ENCODE measurements at regions not wholly inside any gene's neighbourhood (a gene's known extent, or its start where the extent isn't known, plus 50 kb on each side); places are given as distances from the start of the nearest gene placed in this dataset.

DNA sequence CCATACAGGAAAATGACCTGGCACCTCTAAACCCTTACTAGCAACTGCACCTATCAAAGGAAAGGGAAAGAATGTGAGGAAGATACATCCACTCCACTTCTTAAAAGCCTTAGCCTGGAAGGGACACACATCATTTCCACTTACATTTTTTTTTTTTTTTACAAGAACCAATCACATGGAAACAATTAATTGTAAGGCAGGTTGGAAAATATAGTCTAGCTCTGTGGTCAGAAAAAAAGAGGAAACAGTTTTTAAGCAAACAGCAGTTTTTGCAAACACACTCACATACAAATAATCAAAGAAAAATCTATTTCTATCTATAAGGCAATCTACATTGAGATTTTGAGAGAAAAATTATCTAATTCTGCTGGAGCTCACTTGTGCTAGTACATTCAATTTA lies 98.9 kb upstream of the SPRED1 start:
- TF ChIP-seq, protein P1, sequence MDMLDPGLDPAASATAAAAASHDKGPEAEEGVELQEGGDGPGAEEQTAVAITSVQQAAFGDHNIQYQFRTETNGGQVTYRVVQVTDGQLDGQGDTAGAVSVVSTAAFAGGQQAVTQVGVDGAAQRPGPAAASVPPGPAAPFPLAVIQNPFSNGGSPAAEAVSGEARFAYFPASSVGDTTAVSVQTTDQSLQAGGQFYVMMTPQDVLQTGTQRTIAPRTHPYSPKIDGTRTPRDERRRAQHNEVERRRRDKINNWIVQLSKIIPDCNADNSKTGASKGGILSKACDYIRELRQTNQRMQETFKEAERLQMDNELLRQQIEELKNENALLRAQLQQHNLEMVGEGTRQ (IDR thresholded peaks at IDR 0.05; ENCODE audit: borderline replicate concordance, low read depth, low read length): no peak
- TF ChIP-seq EP300 (IDR thresholded peaks at IDR 0.05; ENCODE audit: borderline replicate concordance in 1 of 2, low read depth in 1 of 2, low read length in 1 of 2) (no peak), GABPA (IDR thresholded peaks at IDR 0.05; ENCODE audit: low read depth) (no peak), YY1 (IDR thresholded peaks at IDR 0.05; ENCODE audit: low read depth) (no peak), ZBTB33 (IDR thresholded peaks at IDR 0.05; ENCODE audit: borderline replicate concordance, low read depth) (no peak)
- TF ChIP-seq, protein P2, sequence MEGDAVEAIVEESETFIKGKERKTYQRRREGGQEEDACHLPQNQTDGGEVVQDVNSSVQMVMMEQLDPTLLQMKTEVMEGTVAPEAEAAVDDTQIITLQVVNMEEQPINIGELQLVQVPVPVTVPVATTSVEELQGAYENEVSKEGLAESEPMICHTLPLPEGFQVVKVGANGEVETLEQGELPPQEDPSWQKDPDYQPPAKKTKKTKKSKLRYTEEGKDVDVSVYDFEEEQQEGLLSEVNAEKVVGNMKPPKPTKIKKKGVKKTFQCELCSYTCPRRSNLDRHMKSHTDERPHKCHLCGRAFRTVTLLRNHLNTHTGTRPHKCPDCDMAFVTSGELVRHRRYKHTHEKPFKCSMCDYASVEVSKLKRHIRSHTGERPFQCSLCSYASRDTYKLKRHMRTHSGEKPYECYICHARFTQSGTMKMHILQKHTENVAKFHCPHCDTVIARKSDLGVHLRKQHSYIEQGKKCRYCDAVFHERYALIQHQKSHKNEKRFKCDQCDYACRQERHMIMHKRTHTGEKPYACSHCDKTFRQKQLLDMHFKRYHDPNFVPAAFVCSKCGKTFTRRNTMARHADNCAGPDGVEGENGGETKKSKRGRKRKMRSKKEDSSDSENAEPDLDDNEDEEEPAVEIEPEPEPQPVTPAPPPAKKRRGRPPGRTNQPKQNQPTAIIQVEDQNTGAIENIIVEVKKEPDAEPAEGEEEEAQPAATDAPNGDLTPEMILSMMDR (IDR thresholded peaks at IDR 0.05): no peak

Measured in SK-N-SH (cell line).